WTC11 (cell line): ENCODE measurements at regions not wholly inside any gene's neighbourhood (a gene's known extent, or its start where the extent isn't known, plus 50 kb on each side); places are given as distances from the start of the nearest gene placed in this dataset.

ENCODE experiments used
- ATAC-seq: fragments of 200-7000 bp; cut with Tn5 transposase; 2 replicates; pipeline ENCODE4 v1.10.0; 2021; ENCODE audit warnings: mild to moderate bottlenecking, moderate library complexity
- CTCF ChIA-PET: fragments of 300-600 bp; sonication (Branson Sonifier 250); formaldehyde crosslinking; loops from one replicate; lab custom pipeline; 2021; ENCODE audit warnings: antibody characterized with exemption; lab: Charles Lee
- POLR2A ChIA-PET: fragments of 350-600 bp; sonication (Branson Sonifier 250); formaldehyde crosslinking; loops from one replicate; lab custom pipeline; 2021; ENCODE audit warnings: antibody characterized with exemption; lab: Charles Lee
- DNase-seq: peaks from one replicate; pipeline ENCODE4 v3.0.0; 2021; ENCODE audit warnings: low spot score
- H3K27ac Mint-ChIP-seq: 2 replicates; pipeline ENCODE4 v1.8.0; 2021; ENCODE audit warnings: mixed read lengths
- H3K27me3 Mint-ChIP-seq: 2 replicates; pipeline ENCODE4 v1.8.0; 2021; ENCODE audit warnings: low read depth, mild to moderate bottlenecking, moderate library complexity, mixed read lengths
- H3K36me3 Mint-ChIP-seq: 2 replicates; pipeline ENCODE4 v1.8.0; 2021; ENCODE audit warnings: mixed read lengths
- H3K4me1 Mint-ChIP-seq: 2 replicates; pipeline ENCODE4 v1.8.0; 2022; ENCODE audit warnings: mixed read lengths
- H3K4me3 Mint-ChIP-seq: 2 replicates; pipeline ENCODE4 v1.8.0; 2021; ENCODE audit warnings: mild to moderate bottlenecking, moderate library complexity, mixed read lengths
- H3K9me3 Mint-ChIP-seq: 2 replicates; pipeline ENCODE4 v1.8.0; 2021; ENCODE audit warnings: mixed read lengths
- ATF6 ChIP-seq: sonication (generic); formaldehyde crosslinking; IDR thresholded peaks from 2 replicates; pipeline ENCODE4 v1.8.1; 2023; ENCODE audit warnings: mild to moderate bottlenecking, missing genetic modification reagents
- ESRRA ChIP-seq: sonication (generic); formaldehyde crosslinking; IDR thresholded peaks from 2 replicates; pipeline ENCODE4 v1.8.1; 2022; ENCODE audit warnings: mild to moderate bottlenecking, missing genetic modification reagents, borderline replicate concordance
- GTF2I ChIP-seq: fragments of 250-450 bp; sonication (Bioruptor Pico); conservative IDR thresholded peaks from 2 replicates; pipeline ENCODE4 v1.4.0; 2021; ENCODE audit warnings: mild to moderate bottlenecking
- JUN ChIP-seq: sonication (generic); formaldehyde crosslinking; IDR thresholded peaks from 2 replicates; pipeline ENCODE4 v1.8.0; 2023; ENCODE audit warnings: mild to moderate bottlenecking, missing genetic modification reagents
- NFYB ChIP-seq: sonication (generic); formaldehyde crosslinking; conservative IDR thresholded peaks from 2 replicates; pipeline ENCODE4 v1.8.0; 2022; ENCODE audit warnings: low read depth, missing genetic modification reagents
- OVOL2 ChIP-seq: fragments of 250-450 bp; sonication (Bioruptor Pico); IDR thresholded peaks from 2 replicates; pipeline ENCODE4 v1.9.0; 2021; ENCODE audit warnings: mild to moderate bottlenecking, borderline replicate concordance
- PRRX2 ChIP-seq: fragments of 250-450 bp; sonication (Bioruptor Pico); IDR thresholded peaks from 2 replicates; pipeline ENCODE4 v1.8.0; 2021; ENCODE audit warnings: mild to moderate bottlenecking
- RELA ChIP-seq: sonication (generic); formaldehyde crosslinking; IDR thresholded peaks from 2 replicates; pipeline ENCODE4 v1.8.1; 2022; ENCODE audit warnings: missing genetic modification reagents, mild to moderate bottlenecking, borderline replicate concordance
- SMAD3 ChIP-seq: sonication (generic); formaldehyde crosslinking; IDR thresholded peaks from 2 replicates; pipeline ENCODE4 v1.8.0; 2022; ENCODE audit warnings: missing genetic modification reagents, mild to moderate bottlenecking, borderline replicate concordance
- TCF7 ChIP-seq: sonication (generic); formaldehyde crosslinking; IDR thresholded peaks from 2 replicates; pipeline ENCODE4 v1.8.0; 2022; ENCODE audit warnings: mild to moderate bottlenecking, low read depth, missing genetic modification reagents, moderate library complexity
- ZMAT4 ChIP-seq: fragments of 250-450 bp; sonication (Bioruptor Pico); IDR thresholded peaks from 2 replicates; pipeline ENCODE4 v1.9.0; 2021; ENCODE audit warnings: mild to moderate bottlenecking
- ZNF219 ChIP-seq: sonication (generic); formaldehyde crosslinking; IDR thresholded peaks from 2 replicates; pipeline ENCODE4 v1.8.0; 2023; ENCODE audit warnings: missing genetic modification reagents, mild to moderate bottlenecking, borderline replicate concordance
- ZNF317 ChIP-seq: sonication (generic); formaldehyde crosslinking; IDR thresholded peaks from 2 replicates; pipeline ENCODE4 v1.8.1; 2023; ENCODE audit warnings: low read depth, mild to moderate bottlenecking, moderate library complexity, missing genetic modification reagents, borderline replicate concordance
- ZNF396 ChIP-seq: fragments of 250-450 bp; sonication (Bioruptor Pico); IDR thresholded peaks from 2 replicates; pipeline ENCODE4 v1.8.0; 2021; ENCODE audit warnings: mild to moderate bottlenecking, moderate library complexity, borderline replicate concordance
- ZNF425 ChIP-seq: fragments of 250-450 bp; sonication (Bioruptor Pico); conservative IDR thresholded peaks from 2 replicates; pipeline ENCODE4 v1.9.0; 2021; ENCODE audit warnings: mild to moderate bottlenecking
- TF ChIP-seq, protein P1 (sequence below): sonication (generic); formaldehyde crosslinking; conservative IDR thresholded peaks from 2 replicates; pipeline ENCODE4 v1.8.1; 2023; ENCODE audit warnings: mild to moderate bottlenecking, low read depth, missing genetic modification reagents, moderate library complexity
- TF ChIP-seq, protein P2 (sequence below): sonication (generic); formaldehyde crosslinking; IDR thresholded peaks from 2 replicates; pipeline ENCODE4 v1.8.1; 2022; ENCODE audit warnings: low read depth, mild to moderate bottlenecking, moderate library complexity, missing genetic modification reagents, borderline replicate concordance
- TF ChIP-seq, protein P3 (sequence below): sonication (generic); formaldehyde crosslinking; IDR thresholded peaks from 2 replicates; pipeline ENCODE4 v1.8.1; 2022; ENCODE audit warnings: low read depth, missing genetic modification reagents, borderline replicate concordance
- TF ChIP-seq, protein P4 (sequence below): sonication (generic); formaldehyde crosslinking; conservative IDR thresholded peaks from 2 replicates; pipeline ENCODE4 v1.8.1; 2022; ENCODE audit warnings: mild to moderate bottlenecking, missing genetic modification reagents

GRCh38 chr3:115284980-115285379 is 137.9 kb upstream of the ZBTB20 start (continued):
- no peak for TF ChIP-seq PRRX2

DNA sequence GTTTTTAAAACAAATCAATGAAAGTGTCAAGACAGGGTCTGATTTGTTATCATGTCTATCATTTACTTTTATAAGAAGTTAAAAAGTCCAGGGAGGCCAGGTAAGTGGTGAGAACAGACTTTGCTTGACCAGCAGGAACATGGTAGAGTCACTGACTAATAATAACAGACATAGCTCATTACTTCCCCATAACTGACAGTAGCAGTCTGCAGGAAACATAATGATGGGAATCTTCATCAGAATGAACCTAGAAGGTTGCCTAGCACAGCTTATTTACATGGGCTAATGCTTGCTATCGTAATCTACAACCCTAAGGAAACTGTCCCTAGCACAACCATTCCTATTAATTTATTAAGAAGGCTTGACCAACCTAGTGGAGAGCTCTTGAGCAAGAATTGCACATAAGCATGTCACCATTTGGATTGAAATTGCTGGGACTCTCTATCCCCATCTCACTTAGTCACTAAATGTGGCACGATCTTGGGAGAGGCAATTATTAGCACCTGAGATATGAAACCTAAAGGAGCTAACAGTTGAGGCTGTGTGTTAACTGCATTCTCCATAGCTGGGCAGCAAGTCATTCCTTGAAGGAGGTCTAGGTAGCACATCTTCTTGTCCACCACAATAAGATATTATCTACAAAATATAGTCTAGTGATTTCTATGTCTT is 139.6 kb upstream of the ZBTB20 start:
- POLR2A ChIA-PET = no interaction called here
- TF ChIP-seq, protein P1, sequence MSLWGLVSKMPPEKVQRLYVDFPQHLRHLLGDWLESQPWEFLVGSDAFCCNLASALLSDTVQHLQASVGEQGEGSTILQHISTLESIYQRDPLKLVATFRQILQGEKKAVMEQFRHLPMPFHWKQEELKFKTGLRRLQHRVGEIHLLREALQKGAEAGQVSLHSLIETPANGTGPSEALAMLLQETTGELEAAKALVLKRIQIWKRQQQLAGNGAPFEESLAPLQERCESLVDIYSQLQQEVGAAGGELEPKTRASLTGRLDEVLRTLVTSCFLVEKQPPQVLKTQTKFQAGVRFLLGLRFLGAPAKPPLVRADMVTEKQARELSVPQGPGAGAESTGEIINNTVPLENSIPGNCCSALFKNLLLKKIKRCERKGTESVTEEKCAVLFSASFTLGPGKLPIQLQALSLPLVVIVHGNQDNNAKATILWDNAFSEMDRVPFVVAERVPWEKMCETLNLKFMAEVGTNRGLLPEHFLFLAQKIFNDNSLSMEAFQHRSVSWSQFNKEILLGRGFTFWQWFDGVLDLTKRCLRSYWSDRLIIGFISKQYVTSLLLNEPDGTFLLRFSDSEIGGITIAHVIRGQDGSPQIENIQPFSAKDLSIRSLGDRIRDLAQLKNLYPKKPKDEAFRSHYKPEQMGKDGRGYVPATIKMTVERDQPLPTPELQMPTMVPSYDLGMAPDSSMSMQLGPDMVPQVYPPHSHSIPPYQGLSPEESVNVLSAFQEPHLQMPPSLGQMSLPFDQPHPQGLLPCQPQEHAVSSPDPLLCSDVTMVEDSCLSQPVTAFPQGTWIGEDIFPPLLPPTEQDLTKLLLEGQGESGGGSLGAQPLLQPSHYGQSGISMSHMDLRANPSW (CRISPR knock-in tag) = no peak
- TF ChIP-seq GTF2I (CRISPR knock-in tag) = no peak
- TF ChIP-seq ZMAT4 = no peak
- no peak for TF ChIP-seq ZNF396 (CRISPR knock-in tag)
- no peak for TF ChIP-seq TCF7 (CRISPR knock-in tag)
- TF ChIP-seq, protein P2, sequence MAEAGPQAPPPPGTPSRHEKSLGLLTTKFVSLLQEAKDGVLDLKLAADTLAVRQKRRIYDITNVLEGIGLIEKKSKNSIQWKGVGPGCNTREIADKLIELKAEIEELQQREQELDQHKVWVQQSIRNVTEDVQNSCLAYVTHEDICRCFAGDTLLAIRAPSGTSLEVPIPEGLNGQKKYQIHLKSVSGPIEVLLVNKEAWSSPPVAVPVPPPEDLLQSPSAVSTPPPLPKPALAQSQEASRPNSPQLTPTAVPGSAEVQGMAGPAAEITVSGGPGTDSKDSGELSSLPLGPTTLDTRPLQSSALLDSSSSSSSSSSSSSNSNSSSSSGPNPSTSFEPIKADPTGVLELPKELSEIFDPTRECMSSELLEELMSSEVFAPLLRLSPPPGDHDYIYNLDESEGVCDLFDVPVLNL = no peak
- TF ChIP-seq ZNF317 = no peak
- no peak for TF ChIP-seq RELA (CRISPR knock-in tag)
- no peak for TF ChIP-seq OVOL2
- TF ChIP-seq, protein P3, sequence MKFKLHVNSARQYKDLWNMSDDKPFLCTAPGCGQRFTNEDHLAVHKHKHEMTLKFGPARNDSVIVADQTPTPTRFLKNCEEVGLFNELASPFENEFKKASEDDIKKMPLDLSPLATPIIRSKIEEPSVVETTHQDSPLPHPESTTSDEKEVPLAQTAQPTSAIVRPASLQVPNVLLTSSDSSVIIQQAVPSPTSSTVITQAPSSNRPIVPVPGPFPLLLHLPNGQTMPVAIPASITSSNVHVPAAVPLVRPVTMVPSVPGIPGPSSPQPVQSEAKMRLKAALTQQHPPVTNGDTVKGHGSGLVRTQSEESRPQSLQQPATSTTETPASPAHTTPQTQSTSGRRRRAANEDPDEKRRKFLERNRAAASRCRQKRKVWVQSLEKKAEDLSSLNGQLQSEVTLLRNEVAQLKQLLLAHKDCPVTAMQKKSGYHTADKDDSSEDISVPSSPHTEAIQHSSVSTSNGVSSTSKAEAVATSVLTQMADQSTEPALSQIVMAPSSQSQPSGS = no peak
- TF ChIP-seq, protein P4, sequence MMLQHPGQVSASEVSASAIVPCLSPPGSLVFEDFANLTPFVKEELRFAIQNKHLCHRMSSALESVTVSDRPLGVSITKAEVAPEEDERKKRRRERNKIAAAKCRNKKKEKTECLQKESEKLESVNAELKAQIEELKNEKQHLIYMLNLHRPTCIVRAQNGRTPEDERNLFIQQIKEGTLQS (CRISPR knock-in tag) = no peak
- TF ChIP-seq SMAD3 (CRISPR knock-in tag) = no peak
- no peak for TF ChIP-seq ZNF425 (CRISPR knock-in tag)
- TF ChIP-seq, all 79 proteins: peak for 0
- no peaks in the 10 kb centered on the region for H3K27me3 Mint-ChIP-seq
- CTCF ChIA-PET = no interaction called here
- ATAC-seq = no peak
- H3K4me3 Mint-ChIP-seq = no peak overlapping the region
- no peaks in the 10 kb centered on the region for H3K9me3 Mint-ChIP-seq
- H3K4me1 Mint-ChIP-seq = no peaks in the 10 kb centered on the region
- DNase-seq = no peak
- H3K36me3 Mint-ChIP-seq = no peaks in the 10 kb centered on the region
- no peak overlapping the region for H3K27ac Mint-ChIP-seq

GRCh38 chr3:115287198-115287597 is 140.1 kb upstream of the ZBTB20 start:
- no peak overlapping the region for H3K4me3 Mint-ChIP-seq
- no peaks in the 10 kb centered on the region for H3K27me3 Mint-ChIP-seq
- H3K36me3 Mint-ChIP-seq = no peaks in the 10 kb centered on the region
- ChIA-PET CTCF (no interaction called here), POLR2A (no interaction called here)
- H3K9me3 Mint-ChIP-seq = no peaks in the 10 kb centered on the region
- no peak for ATAC-seq
- H3K27ac Mint-ChIP-seq = no peak overlapping the region
- no peak for DNase-seq
- H3K4me1 Mint-ChIP-seq = no peaks in the 10 kb centered on the region
- TF ChIP-seq ZNF219 (CRISPR knock-in tag) = no peak
- no peak for TF ChIP-seq JUN (CRISPR knock-in tag)
- TF ChIP-seq ATF6 (CRISPR knock-in tag) = no peak
- no peak for TF ChIP-seq RELA (CRISPR knock-in tag)
- TF ChIP-seq, protein P1 (CRISPR knock-in tag) = no peak
- no peak for TF ChIP-seq ESRRA (CRISPR knock-in tag)
- TF ChIP-seq NFYB (CRISPR knock-in tag) = no peak
- TF ChIP-seq ZMAT4 = no peak
